ENCODE measurements at regions not wholly inside any gene's neighbourhood (a gene's known extent, or its start where the extent isn't known, plus 50 kb on each side); places are given as distances from the start of the nearest gene placed in this dataset.

- Histone ChIP-seq H3K4me3 (ENCODE audit: low read depth, low read length, poor library complexity, severe bottlenecking) (no peak overlapping the region), H3K27me3 (replicated peaks; ENCODE audit: insufficient read depth, low read depth, low read length, poor library complexity) (no peaks in the 10 kb centered on the region), H3K36me3 (ENCODE audit: insufficient read depth, low read length, poor library complexity, severe bottlenecking) (no peaks in the 10 kb centered on the region), H3K4me1 (ENCODE audit: insufficient read depth, low read length, poor library complexity, severe bottlenecking) (no peaks in the 10 kb centered on the region), H3K9me3 (ENCODE audit: low read depth, low read length, poor library complexity, severe bottlenecking) (no peaks in the 10 kb centered on the region), H3K27ac (ENCODE audit: low read depth, low read length, poor library complexity, severe bottlenecking) (no peak overlapping the region)
- DNase-seq (ENCODE audit: low spot score): no peak
- no TSS peak for BruUV-seq (replicated peaks)
- ChIA-PET POLR2A (ENCODE audit: low non-redundant PET) (interaction anchor here (0.6 kb wide), 1 partner anchor 452 kb away, joined by 6 read pairs; no protein-coding TSS in a partner anchor), CTCF (no interaction called here)
- TF ChIP-seq, protein P1, sequence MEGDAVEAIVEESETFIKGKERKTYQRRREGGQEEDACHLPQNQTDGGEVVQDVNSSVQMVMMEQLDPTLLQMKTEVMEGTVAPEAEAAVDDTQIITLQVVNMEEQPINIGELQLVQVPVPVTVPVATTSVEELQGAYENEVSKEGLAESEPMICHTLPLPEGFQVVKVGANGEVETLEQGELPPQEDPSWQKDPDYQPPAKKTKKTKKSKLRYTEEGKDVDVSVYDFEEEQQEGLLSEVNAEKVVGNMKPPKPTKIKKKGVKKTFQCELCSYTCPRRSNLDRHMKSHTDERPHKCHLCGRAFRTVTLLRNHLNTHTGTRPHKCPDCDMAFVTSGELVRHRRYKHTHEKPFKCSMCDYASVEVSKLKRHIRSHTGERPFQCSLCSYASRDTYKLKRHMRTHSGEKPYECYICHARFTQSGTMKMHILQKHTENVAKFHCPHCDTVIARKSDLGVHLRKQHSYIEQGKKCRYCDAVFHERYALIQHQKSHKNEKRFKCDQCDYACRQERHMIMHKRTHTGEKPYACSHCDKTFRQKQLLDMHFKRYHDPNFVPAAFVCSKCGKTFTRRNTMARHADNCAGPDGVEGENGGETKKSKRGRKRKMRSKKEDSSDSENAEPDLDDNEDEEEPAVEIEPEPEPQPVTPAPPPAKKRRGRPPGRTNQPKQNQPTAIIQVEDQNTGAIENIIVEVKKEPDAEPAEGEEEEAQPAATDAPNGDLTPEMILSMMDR (conservative IDR thresholded peaks at IDR 0.05; ENCODE audit: low read depth, low read length): no peak
- TF ChIP-seq EZH2 (IDR thresholded peaks at IDR 0.05; ENCODE audit: borderline replicate concordance, low read depth, low read length, poor library complexity, severe bottlenecking): no peak
- intact Hi-C loops (cut with micrococcal nuclease; ENCODE audit: unreplicated experiment): no loop called here
Measured at GRCh38 chr4:163070023-163070422, 96.7 kb downstream of the NAF1 start.

DNA sequence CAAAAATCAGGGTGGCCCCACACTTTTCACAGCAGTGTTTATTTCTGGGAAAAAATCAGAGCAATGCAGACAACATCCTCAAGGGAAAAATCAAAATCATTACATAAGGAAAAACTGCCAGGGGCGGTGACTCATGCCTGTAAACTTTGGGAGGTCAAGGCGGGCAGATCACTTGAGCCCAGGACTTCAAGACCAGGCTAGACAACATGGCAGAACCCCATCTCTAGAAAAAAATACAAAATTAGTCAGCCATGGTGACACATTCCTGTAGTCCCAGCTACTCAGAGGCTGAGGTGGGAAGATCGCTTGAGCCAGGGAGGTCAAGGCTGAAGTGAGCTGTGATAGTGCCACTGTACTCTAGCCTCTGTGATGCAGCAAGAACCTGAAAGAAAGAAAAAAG, 102.8 kb downstream of the NAF1 start:
- BruUV-seq (replicated peaks): no TSS peak
- CTCF ChIA-PET: no interaction called here

DNA sequence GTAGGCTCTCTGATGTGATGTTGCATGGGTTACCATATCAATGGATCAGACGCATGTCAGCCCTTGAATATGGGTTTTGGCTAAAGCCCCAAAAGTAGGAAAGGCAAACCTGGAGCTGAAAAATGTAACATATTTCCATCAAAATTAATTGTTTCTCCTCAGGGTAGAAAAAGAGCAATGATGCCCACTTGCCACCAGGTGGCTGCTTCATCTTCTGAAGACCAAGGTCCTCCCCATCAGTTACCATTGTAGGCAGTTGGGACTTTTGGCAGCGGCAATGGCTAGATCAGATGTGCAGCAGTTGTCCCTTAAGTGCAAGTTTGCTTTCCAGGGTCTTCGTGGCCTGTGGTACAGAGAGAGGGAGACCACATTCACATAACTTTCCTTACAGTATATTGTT, 118.2 kb downstream of the NAF1 start:
- Histone ChIP-seq H3K27me3 (replicated peaks; ENCODE audit: insufficient read depth, low read depth, low read length, poor library complexity) (no peaks in the 10 kb centered on the region), H3K9me3 (ENCODE audit: low read depth, low read length, poor library complexity, severe bottlenecking) (no peaks in the 10 kb centered on the region), H3K4me3 (ENCODE audit: low read depth, low read length, poor library complexity, severe bottlenecking) (no peak overlapping the region), H3K4me1 (ENCODE audit: insufficient read depth, low read length, poor library complexity, severe bottlenecking) (no peaks in the 10 kb centered on the region), H3K36me3 (ENCODE audit: insufficient read depth, low read length, poor library complexity, severe bottlenecking) (no peaks in the 10 kb centered on the region), H3K27ac (ENCODE audit: low read depth, low read length, poor library complexity, severe bottlenecking) (no peak overlapping the region)
- intact Hi-C loops (cut with micrococcal nuclease; ENCODE audit: unreplicated experiment): loop anchor here (1.0 to 5.0 kb wide), 2 partner anchors 284 to 499 kb away; partner anchors contain the start of gene NPY1R
- peak; percentile 72 for DNase-seq (ENCODE audit: low spot score)
- TF ChIP-seq, protein P1 (conservative IDR thresholded peaks at IDR 0.05; ENCODE audit: low read depth, low read length): peak; percentile 65
- no peak for TF ChIP-seq EZH2 (IDR thresholded peaks at IDR 0.05; ENCODE audit: borderline replicate concordance, low read depth, low read length, poor library complexity, severe bottlenecking)
- POLR2A ChIA-PET (ENCODE audit: low non-redundant PET): no interaction called here
- CTCF ChIA-PET: interaction anchor here (0.6 kb wide), 1 partner anchor 284 kb away, joined by 3 read pairs; the partner anchor contains the start of gene NPY1R
- BruUV-seq (replicated peaks): no TSS peak

More for the DNA sequence above, 102.8 kb downstream of the NAF1 start:
- no peaks in the 10 kb centered on the region for H3K4me1 ChIP-seq (ENCODE audit: insufficient read depth, low read length, poor library complexity, severe bottlenecking)
- H3K36me3 ChIP-seq (ENCODE audit: insufficient read depth, low read length, poor library complexity, severe bottlenecking): no peaks in the 10 kb centered on the region
- H3K27me3 ChIP-seq (replicated peaks; ENCODE audit: insufficient read depth, low read depth, low read length, poor library complexity): no peaks in the 10 kb centered on the region
- no peak for DNase-seq (ENCODE audit: low spot score)
- intact Hi-C loops (cut with micrococcal nuclease; ENCODE audit: unreplicated experiment): no loop called here
- H3K27ac ChIP-seq (ENCODE audit: low read depth, low read length, poor library complexity, severe bottlenecking): no peak overlapping the region
- no peaks in the 10 kb centered on the region for H3K9me3 ChIP-seq (ENCODE audit: low read depth, low read length, poor library complexity, severe bottlenecking)
- TF ChIP-seq EZH2 (IDR thresholded peaks at IDR 0.05; ENCODE audit: borderline replicate concordance, low read depth, low read length, poor library complexity, severe bottlenecking): no peak
- TF ChIP-seq, protein P1 (conservative IDR thresholded peaks at IDR 0.05; ENCODE audit: low read depth, low read length): no peak
- no peak overlapping the region for H3K4me3 ChIP-seq (ENCODE audit: low read depth, low read length, poor library complexity, severe bottlenecking)
- POLR2A ChIA-PET (ENCODE audit: low non-redundant PET): no interaction called here

All from A673 (cell line).